ENCODE measurements at regions not wholly inside any gene's neighbourhood (a gene's known extent, or its start where the extent isn't known, plus 50 kb on each side); places are given as distances from the start of the nearest gene placed in this dataset.

GRCh38 chrX:4315891-4316290 is 602.4 kb upstream of the PRKX start:
- Histone ChIP-seq H3K79me1 (ENCODE audit: low read depth in 1 of 2, low read length in 2 of 2) (no peaks in the 10 kb centered on the region), H4K8ac (ENCODE audit: low read depth in 2 of 2, low read length in 2 of 2) (no peak overlapping the region), H3K23ac (ENCODE audit: low read depth, low read length) (no peak overlapping the region), H3K27ac (ENCODE audit: insufficient read depth, low read length) (no peak overlapping the region), H3K4me3 (ENCODE audit: insufficient read depth, low read depth, low read length) (no peak overlapping the region), H4K5ac (ENCODE audit: low read depth, low read length) (no peak overlapping the region), H2AK5ac (ENCODE audit: low read depth, low read length) (no peak overlapping the region), H4K91ac (ENCODE audit: insufficient read depth, low read depth, low read length) (no peak overlapping the region), H3K4ac (ENCODE audit: low read depth, low read length) (no peak overlapping the region), H2AK9ac (replicated peaks; ENCODE audit: low read depth, low read length, poor library complexity) (no peak overlapping the region), H3K27me3 (ENCODE audit: control insufficient read depth, insufficient read depth, low read length) (no peaks in the 10 kb centered on the region), H2BK20ac (ENCODE audit: low read depth, low read length) (no peak overlapping the region), H2BK5ac (ENCODE audit: low read depth, low read length, poor library complexity, severe bottlenecking) (no peak overlapping the region), H3K4me2 (ENCODE audit: low read depth, low read length) (no peak overlapping the region), H3K9me1 (ENCODE audit: insufficient read depth, low read length) (no peaks in the 10 kb centered on the region), H3K9me3 (ENCODE audit: control insufficient read depth, insufficient read depth, low read length) (peaks cover 10% of the 10 kb centered on the region), H2BK120ac (ENCODE audit: low read depth, low read length) (no peak overlapping the region), H3K9ac (ENCODE audit: low read depth, low read length) (no peak overlapping the region), H3K36me3 (ENCODE audit: control insufficient read depth, insufficient read depth, low read length) (no peaks in the 10 kb centered on the region), H2AFZ (replicated peaks; ENCODE audit: low read length, poor library complexity) (no peak overlapping the region), H4K20me1 (ENCODE audit: insufficient read depth, low read length) (no peaks in the 10 kb centered on the region), H3K14ac (replicated peaks; ENCODE audit: low read depth, low read length) (no peak overlapping the region), H2BK15ac (ENCODE audit: low read depth, low read length) (no peak overlapping the region), H3K56ac (ENCODE audit: extremely low read depth, insufficient read depth, low read length) (no peak overlapping the region), H3K4me1 (ENCODE audit: control insufficient read depth, insufficient read depth, low read length) (no peaks in the 10 kb centered on the region), H3K18ac (ENCODE audit: low read depth, low read length) (no peak overlapping the region)
- intact Hi-C loops (cut with micrococcal nuclease) = no loop called here
- in situ Hi-C loops (cut with MboI; ENCODE audit: low sequenced_read_pairs) = no loop called here
- dilution Hi-C loops (cut with HindIII; ENCODE audit: low sequenced_read_pairs, unreplicated experiment) = no loop called here
- TF ChIP-seq MXI1 (IDR thresholded peaks at IDR 0.05; ENCODE audit: borderline replicate concordance, low read depth, low read length) = no peak
- no peak for TF ChIP-seq SMC3 (IDR thresholded peaks at IDR 0.05; ENCODE audit: low read depth, low read length)
- no peak for TF ChIP-seq MAZ (IDR thresholded peaks at IDR 0.05; ENCODE audit: borderline replicate concordance, low read depth, low read length)
- TF ChIP-seq CHD1 (IDR thresholded peaks at IDR 0.05; ENCODE audit: low read depth, low read length) = no peak
- TF ChIP-seq POLR2A (IDR thresholded peaks at IDR 0.05; ENCODE audit: low read depth, low read length) = no peak
- TF ChIP-seq RAD21 (IDR thresholded peaks at IDR 0.05; ENCODE audit: low read length) = no peak
- no peak for TF ChIP-seq CEBPB (IDR thresholded peaks at IDR 0.05; ENCODE audit: low read depth, low read length)
- no peak for TF ChIP-seq CTCF (conservative IDR thresholded peaks at IDR 0.05; ENCODE audit: low read depth, low read length)
- no peak for TF ChIP-seq FOS (IDR thresholded peaks at IDR 0.05; ENCODE audit: low read depth, low read length)
- no peak for TF ChIP-seq USF2 (IDR thresholded peaks at IDR 0.05; ENCODE audit: low read depth, low read length)
- TF ChIP-seq ELK1 (IDR thresholded peaks at IDR 0.05; ENCODE audit: borderline replicate concordance, low read depth, low read length) = no peak
- no peak for TF ChIP-seq NFE2L2 (IDR thresholded peaks at IDR 0.05; ENCODE audit: low read depth, low read length)
- TF ChIP-seq RCOR1 (IDR thresholded peaks at IDR 0.05; ENCODE audit: insufficient replicate concordance, low read length) = no peak
- TF ChIP-seq MAFK (IDR thresholded peaks at IDR 0.05; ENCODE audit: low read depth, low read length) = no peak
- TF ChIP-seq RFX5 (IDR thresholded peaks at IDR 0.05; ENCODE audit: low read depth, low read length) = no peak
- TF ChIP-seq BHLHE40 (IDR thresholded peaks at IDR 0.05; ENCODE audit: low read depth, low read length) = no peak
- ChIA-PET POLR2A (ENCODE audit: unreplicated experiment) (no interaction called here), CTCF (no interaction called here)
- no peak for DNase-seq
- ATAC-seq (ENCODE audit: low read depth) = no peak
- WGBS, 2 experiments (ENCODE audit: extremely low coverage in 2 of 2, insufficient read length in 1 of 2) = 60% methylated on average over 1 of the region's 2 CpGs; no CpG with 5 or more reads in 1 of the 2 experiments
- no TSS peak for BruUV-seq (replicated peaks)

Data from IMR-90 (cell line).